Astrocyte of the spinal cord (primary cell): ENCODE measurements at regions not wholly inside any gene's neighbourhood (a gene's known extent, or its start where the extent isn't known, plus 50 kb on each side); places are given as distances from the start of the nearest gene placed in this dataset.

Experiments used
- DNase-seq: peaks from one replicate; pipeline ENCODE4 v3.0.0; 2011; ENCODE audit warnings: low read depth, low spot score
- H3K4me3 ChIP-seq: 2 replicates; pipeline ENCODE4 v1.5.1; 2011; ENCODE audit warnings: low read depth, mild to moderate bottlenecking, low read length, moderate library complexity
- in situ Hi-C: cut with HindIII; loops from 2 replicates; pipeline ENCODE4 v1.10.0; 2017; ENCODE audit warnings: low sequenced_read_pairs
- TF ChIP-seq, protein P1 (sequence below): IDR thresholded peaks from 2 replicates; pipeline ENCODE4 v1.5.1; 2012; ENCODE audit warnings: low read depth, mild to moderate bottlenecking, low read length, inconsistent platforms

GRCh38 chr5:67673180-67673579 lies 476.6 kb upstream of the CD180 start:
- DNase-seq: no peak
- TF ChIP-seq, protein P1, sequence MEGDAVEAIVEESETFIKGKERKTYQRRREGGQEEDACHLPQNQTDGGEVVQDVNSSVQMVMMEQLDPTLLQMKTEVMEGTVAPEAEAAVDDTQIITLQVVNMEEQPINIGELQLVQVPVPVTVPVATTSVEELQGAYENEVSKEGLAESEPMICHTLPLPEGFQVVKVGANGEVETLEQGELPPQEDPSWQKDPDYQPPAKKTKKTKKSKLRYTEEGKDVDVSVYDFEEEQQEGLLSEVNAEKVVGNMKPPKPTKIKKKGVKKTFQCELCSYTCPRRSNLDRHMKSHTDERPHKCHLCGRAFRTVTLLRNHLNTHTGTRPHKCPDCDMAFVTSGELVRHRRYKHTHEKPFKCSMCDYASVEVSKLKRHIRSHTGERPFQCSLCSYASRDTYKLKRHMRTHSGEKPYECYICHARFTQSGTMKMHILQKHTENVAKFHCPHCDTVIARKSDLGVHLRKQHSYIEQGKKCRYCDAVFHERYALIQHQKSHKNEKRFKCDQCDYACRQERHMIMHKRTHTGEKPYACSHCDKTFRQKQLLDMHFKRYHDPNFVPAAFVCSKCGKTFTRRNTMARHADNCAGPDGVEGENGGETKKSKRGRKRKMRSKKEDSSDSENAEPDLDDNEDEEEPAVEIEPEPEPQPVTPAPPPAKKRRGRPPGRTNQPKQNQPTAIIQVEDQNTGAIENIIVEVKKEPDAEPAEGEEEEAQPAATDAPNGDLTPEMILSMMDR: no peak
- in situ Hi-C loops: no loop called here
- no peak overlapping the region for H3K4me3 ChIP-seq

DNA sequence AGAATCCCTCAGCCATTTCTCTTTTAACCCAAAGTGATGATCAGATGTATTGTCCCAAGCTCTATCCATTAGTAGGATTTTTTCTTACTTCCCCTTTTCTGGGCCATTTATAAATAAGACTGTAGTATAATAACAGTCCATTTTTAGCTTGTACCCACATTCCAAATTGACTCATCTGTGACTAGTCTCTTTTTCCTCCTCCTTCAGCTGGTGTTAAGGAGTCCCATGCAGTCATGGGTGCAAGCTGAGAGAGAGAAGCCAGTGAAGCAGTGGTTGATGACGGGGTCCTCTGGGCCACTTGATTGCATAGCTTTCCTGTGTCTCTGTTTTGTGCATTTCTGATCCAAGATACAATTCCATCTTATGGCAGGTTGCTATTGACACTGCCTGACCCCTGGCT lies 476.0 kb upstream of the CD180 start:
- TF ChIP-seq, protein P1: no peak
- no peak for DNase-seq
- no peak overlapping the region for H3K4me3 ChIP-seq
- in situ Hi-C loops: no loop called here

DNA sequence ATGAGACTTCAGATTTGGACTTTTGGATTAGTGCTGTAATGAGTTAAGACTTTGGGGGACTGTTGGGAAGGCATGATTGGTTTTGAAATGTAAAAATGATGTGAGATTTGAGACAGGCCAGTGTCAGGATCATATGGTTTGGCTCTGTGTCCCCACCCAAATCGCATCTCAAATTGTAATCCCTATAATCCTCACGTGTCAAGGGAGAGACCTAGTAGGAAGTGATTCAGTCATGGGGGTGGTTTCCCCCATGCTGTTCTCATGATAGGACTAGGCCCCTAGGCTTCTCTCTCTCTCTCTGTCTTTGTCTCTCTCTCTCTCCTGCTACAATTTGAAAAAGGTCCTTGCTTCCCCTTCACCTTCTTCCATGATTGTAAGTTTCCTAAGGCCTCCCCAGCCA lies 473.3 kb upstream of the CD180 start:
- in situ Hi-C loops: no loop called here
- no peak overlapping the region for H3K4me3 ChIP-seq
- no peak for DNase-seq
- TF ChIP-seq, protein P1: no peak

GRCh38 chr5:67660149-67660548 lies 463.6 kb upstream of the CD180 start:
- no peak for DNase-seq
- TF ChIP-seq, protein P1: no peak
- in situ Hi-C loops: no loop called here
- no peak overlapping the region for H3K4me3 ChIP-seq

GRCh38 chr5:67659288-67659687 lies 462.7 kb upstream of the CD180 start:
- TF ChIP-seq, protein P1: no peak
- no peak overlapping the region for H3K4me3 ChIP-seq
- no peak for DNase-seq
- in situ Hi-C loops: no loop called here

- TF ChIP-seq, protein P1: no peak
- DNase-seq: no peak
- in situ Hi-C loops: no loop called here
- no peak overlapping the region for H3K4me3 ChIP-seq
Observed at GRCh38 chr5:67657055-67657454, 460.5 kb upstream of the CD180 start.

- in situ Hi-C loops: no loop called here
Observed at GRCh38 chr5:67652201-67652600, 455.6 kb upstream of the CD180 start.

More at GRCh38 chr5:67652201-67652600, 455.6 kb upstream of the CD180 start:
- no peak overlapping the region for H3K4me3 ChIP-seq
- TF ChIP-seq, protein P1: no peak
- no peak for DNase-seq
